HG03135 (cell line): ENCODE measurements at regions not wholly inside any gene's neighbourhood (a gene's known extent, or its start where the extent isn't known, plus 50 kb on each side); places are given as distances from the start of the nearest gene placed in this dataset.
"Not testable (repeated sequence)": the region's sequence is repeated elsewhere in the genome, so short reads cannot be mapped to it uniquely, and the experiment has no call there.

ENCODE experiments used
- ATAC-seq: cut with Tn5 transposase; IDR thresholded peaks from one replicate; pipeline ENCODE4 v1.9.1; 2021; ENCODE audit warnings: mild to moderate bottlenecking, moderate library complexity; ENCODE audit not compliant: unreplicated experiment

DNA sequence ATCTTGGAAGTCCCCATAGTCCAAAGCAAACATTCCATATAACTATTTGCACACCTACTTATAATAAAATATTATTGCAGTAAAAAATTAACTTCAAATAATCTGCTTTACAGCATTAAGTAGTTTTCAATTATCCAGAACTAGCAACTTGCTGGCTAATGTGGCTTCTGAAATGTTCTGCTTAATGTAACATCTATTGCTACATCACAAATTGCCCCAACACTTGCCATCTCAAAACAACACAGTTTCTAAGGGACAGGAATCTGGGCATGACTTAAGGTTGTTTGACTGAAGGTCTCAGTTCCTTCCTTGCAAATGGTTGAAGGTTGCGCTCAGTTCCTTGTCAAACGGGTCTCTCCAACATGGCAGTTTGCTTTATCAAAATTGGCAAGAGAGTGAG lies 378.5 kb upstream of the SEMA3C start:
- ATAC-seq = no peak

DNA sequence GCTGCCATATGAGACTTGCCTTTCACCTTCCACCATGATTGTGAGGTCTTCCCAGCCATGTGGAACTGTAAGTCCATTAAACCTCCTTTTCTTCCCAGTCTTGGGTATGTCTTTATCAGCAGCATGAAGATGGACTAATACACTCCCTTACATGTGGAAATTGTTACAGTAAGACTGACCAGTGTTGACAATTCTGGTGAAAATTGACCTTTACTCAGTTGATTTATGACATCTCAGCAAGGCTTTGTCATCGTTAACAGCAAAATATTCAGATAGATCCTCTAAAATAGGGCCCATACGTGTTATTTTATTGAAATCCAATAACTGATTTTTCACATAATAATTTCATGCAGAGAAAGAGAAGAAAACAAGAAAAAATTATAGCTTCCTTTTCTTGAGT lies 377.9 kb upstream of the SEMA3C start:
- ATAC-seq = no peak

DNA sequence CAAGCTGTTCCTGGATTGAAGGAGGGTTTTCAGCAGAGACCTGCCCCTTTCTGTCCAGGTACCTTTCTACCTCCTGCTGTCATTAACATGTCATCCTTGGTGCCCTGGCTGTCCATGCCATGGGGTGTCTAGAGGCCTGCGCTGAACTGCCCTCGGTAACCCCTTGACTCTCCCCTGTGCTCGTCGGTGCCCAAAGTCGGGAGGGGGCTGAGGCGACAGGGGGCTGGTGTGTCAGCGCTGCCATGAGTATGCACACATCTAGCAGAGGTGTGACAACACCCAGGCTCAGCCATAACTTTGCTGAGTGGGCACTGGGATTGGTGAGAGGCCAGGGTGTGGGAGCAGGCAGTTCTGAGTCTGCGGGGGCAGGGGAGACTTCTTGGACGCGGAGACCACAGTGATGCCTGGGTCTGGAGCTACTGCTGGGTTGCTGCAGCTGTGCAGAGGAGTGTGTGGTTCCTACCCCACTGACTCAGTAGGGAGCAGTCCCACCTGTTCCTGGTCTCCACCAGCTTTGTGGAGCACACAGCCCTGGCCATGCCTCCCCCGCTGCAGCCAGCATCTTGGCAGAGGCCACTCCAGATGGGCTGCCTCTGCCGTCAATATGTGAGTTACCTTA lies 376.2 kb upstream of the SEMA3C start:
- no peak for ATAC-seq

DNA sequence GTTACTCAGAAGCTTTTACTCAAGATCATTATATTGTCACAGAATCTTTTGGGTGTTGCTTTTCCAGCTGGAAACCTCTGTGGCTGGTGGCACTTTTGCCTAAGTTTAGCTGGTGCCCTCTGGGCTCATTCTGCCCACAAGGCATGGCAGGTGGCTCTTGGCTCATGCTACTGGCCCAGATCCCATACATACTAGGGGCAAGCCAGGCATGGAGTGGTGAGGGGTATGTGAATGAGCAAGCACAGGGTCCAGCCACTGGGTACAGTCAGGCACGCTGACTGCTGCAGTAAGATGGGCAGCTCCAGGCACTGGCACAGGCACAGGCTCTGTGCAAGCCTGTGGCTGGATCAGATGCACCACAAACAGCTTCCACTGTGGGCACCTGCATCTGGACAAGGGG lies 375.0 kb upstream of the SEMA3C start:
- no peak for ATAC-seq

DNA sequence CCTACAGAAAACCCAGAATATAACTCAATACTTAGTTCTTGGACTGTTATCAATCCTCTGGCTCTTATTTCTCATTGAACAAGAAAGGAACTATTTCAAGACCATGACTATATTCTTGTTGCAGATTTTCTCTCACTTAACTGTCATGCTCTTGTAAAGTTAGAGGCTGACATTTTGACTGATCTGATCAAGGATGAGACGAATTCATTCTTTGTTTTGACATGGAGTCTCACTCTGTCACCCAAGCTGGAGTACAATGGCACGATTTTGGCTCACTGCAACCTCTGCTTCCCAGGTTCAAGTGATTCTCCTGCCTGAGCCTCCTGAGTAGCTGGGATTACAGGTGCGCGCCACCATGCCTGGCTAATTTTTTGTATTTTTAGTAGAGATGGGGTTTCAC lies 367.9 kb upstream of the SEMA3C start:
- not testable (repeated sequence) for ATAC-seq

DNA sequence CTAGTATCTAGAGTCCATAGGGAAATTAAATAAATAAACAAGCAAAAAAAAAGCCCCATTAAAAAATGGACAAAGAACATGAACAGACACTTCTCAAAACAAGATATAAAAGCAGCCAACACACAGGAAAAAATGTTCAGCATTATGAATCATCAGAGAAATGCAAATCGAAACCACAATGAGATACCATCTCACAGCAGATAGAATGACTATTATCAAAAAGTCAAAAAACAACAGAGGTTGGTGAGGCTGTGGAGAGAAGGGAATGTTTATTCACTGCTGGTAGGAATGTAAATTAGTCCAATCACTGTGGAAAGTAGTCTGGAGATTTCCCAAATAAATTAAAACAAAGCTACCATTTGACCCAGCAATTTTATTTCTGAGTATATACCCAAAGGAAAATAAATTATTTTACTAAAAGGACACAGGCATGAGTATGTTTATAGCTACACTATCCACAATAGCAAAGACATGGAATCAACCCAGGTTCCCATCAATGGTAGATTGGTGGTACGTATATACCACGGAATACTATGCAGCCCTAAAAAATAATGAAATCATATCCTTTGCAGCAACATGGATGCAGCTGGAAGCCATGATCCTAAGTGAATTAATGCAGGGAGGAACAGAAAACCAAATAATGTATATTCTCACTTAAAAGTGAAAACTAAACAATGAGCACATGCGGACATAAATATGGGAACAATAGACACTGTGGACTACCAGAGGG lies 366.5 kb upstream of the SEMA3C start:
- no peak for ATAC-seq

DNA sequence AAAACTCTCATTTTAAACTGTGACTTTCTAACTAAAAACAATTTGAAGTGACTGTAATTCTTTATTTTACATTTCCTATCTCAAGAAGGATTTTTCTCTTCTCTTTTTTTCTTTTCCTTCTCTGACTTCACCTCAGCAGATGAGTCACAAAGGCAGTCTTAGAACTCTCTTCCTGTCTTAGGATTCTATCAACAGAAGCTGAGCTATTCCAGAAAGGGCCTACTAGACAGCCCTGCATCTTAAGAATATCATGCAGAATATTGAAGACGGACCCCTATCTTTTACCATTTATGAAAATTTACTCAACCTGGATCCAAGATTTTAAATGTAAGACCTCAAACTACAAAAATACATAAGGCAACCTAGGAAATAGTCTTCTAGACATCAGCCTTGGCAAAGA lies 365.7 kb upstream of the SEMA3C start:
- no peak for ATAC-seq

DNA sequence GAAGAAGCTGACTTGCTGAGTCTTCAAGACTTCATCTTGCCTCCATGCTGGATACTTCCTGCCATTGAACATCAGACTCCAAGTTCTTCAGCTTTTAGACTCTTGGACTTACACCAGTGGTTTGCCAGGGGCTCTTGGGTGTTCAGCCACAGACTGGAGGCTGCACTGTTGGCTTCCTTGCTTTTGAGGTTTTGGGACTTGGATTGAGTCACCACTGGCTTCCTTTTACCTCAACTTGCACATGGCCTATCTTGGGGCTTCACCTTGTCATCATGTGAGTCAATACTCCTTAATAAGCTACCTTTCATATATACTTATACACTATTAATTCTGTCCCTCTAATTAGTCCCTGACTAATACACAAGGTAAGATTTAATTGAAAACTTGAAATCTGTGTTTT lies 361.7 kb upstream of the SEMA3C start:
- no peak for ATAC-seq

DNA sequence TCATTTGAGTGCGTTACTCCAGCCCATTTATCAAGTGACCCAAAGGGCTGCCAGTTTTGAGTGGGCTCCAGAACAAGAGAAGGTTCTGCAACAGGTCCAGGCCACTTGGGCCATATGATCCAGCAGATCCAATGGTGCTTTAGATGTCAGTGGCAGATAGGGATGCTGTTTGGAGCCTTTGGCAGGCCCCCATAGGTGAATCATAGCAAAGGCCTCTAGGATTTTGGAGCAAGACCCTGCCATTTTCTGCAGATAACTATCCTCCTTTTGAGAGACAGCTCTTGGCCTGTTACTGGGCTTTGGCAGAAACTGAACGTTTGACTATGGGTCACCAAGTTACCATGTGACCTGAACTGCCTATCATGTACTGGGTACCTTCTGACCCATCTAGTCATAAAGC lies 358.8 kb upstream of the SEMA3C start:
- ATAC-seq = no peak

DNA sequence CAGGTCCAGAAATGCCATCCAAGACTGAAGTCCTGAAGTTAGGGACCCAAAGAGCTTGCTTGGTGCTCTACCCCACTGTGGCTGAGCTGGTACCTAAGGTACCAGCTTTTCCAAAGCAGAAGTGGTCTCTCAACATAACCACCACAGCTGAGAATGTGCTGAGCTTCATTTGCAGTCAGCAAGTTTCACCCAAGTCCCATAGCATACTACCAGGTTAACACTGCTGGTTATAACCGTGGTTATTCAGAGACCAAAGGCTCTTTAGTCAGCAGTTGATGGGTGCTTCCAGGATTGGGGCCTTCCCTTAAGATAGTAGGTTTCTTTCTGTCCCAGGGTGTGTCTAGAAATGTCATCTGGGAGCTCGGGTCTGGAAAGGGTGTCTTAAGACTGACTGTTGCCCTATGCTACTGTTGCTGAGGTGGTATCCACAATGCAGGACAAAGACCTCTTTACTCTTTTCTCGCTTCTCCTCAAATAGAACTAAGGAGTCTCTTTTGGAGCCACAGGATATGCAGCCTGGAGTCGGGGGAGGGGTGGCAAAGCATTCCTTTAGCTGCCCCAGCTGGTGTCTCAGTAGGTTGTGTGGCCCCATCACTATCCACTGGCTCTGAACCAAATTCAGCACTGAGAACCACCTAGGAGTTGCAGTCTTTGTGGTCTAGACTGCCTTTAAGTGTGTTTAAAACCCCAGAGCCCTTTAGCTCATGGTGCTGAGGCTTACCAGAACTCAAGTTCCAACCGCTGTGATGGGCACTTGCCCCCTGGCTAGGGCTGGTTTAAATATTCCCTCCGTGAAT lies 354.9 kb upstream of the SEMA3C start:
- no peak for ATAC-seq

DNA sequence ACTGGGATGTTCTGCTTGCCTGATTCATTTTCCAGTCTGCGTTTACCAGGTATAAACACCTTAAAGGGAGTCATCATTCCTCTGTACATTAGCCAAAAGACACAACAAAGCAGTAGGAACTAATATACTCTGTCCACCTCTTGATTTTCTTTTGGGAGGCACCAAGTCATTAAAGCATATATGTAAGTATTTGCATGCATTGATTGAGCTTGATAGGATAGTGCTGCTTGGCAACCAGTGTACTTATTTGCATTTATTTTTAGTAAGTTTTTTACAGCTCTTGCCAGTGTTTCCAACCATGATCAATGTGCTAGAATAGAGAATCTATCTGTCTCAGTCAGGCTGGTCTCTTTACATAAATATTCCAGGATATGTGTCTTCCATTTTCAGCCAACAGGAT lies 353.3 kb upstream of the SEMA3C start:
- ATAC-seq = no peak

DNA sequence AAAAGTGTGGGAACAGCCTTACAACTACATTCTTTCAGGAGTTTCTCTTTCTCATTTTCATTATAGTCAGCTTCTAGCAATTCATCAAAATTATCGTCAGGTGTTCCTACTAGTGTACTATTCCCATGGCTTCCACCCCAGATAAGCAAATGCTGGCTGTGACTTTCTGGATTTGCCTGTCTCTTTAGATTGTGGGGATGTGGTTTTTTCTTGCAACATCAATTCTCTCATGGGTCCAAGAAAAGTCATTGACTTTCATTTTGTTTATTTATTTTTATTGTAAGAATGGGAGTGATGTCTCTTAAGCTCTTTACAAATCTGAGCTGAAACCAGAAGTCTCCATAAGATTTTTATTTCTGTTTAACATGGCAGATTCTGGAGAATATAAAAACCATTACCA lies 349.7 kb upstream of the SEMA3C start:
- ATAC-seq = no peak

DNA sequence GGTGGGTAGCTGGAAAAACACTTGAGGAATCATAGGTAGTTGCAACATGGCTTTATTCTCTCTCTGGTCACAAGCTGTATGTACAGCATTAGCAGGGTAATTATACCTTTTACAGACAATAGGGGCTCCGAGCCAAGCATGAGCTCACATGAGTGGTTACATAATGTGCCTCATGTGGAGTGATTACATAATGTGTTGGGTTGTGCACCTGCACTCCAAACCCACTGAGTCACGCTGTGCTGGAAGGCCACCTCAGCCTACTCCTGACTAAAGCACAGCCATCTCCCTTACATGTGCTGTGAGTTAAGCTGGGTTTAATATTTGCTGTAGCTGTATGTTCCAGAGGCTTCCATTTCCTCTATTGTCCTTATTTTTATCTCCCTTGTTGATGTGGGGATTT lies 348.7 kb upstream of the SEMA3C start:
- ATAC-seq = no peak

DNA sequence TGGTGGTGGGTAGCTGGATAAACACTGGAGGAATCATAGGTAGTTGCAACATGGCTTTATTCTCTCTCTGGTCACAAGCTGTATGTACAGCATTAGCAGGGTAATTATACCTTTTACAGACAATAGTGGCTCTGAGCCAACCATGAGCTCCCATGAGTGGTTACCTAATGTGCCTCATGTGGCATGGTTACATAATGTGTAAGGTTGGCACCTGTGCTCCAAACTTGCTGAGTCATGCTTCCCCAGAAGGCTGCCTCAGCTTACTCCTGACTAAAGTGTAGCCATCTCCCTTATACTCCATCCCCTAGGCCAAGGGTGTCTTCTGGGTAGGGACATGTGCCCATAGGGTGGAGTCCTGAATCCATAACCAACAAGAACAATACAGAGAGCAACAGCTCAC lies 345.3 kb upstream of the SEMA3C start:
- no peak for ATAC-seq

DNA sequence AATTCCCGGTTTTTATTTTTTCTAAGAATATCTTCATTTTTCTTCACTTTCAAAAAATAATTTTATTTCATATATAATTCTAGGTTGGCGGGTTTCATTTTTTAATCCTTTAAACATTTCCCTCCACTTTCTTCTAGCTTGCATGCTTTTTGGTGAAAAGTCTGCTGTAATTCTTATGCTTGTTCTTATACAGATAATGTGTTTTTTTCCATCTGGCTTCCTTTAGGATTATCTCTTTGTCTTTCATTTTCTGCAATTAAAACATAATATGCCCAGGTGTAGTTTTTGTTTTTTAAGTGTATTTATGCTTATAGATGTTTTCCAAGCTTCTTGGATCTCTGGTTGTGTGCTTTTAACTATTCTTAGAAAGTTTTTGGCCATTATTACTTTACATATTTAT lies 341.3 kb upstream of the SEMA3C start:
- no peak for ATAC-seq

DNA sequence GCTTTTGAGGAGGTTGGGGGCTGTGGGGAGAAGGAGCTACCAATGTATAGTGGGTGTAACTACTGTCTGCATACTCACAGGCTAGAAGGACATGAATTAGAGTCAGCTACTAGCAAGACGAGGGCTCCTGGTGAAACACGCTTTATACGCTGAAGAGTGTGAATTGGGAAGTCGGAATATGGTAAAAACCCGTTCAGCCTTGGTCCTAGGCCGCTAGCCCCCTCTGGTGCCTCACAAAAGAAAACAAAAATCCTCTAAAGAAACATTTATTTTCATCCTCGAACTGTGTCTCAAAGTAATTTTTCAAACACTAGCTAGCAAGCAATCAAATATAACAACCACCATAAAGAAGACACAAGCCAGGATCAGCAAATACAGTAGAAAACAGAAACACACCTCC lies 338.1 kb upstream of the SEMA3C start:
- no peak for ATAC-seq

DNA sequence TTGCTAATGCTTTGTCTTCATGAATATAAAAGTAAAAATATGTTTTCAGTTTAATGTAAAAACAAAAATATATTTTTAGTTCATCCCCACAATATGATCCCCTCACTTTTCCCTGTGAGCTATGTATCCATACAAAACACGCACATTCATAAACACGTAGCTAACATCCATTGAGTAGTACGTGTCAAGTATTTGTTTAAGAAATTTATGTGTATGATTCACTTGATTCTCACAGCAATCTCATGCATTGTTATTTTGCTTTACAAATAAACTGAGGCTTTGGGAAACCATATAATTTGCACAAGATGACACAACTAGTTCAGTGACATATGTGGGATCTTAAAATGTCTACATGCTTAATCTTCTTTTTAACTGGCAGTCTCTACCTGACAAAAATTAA lies 329.6 kb upstream of the SEMA3C start:
- ATAC-seq = no peak

DNA sequence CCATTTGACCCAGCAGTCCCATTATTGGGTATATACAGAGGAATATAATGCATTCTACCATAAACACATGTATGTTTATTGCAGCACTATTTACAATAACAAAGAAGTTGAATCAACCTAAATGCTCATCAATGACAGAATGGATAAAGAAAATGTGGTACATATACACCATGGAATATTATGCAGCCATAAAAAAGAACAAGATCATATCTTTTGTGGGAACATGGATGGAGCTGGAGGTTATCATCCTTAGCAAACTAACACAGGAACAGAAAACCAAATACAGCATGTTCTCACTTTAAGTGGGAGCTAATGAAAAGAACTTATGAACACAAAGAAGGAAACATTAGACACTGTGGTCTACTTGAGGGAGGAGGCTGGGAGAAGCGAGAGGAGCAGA lies 328.5 kb upstream of the SEMA3C start:
- not testable (repeated sequence) for ATAC-seq

DNA sequence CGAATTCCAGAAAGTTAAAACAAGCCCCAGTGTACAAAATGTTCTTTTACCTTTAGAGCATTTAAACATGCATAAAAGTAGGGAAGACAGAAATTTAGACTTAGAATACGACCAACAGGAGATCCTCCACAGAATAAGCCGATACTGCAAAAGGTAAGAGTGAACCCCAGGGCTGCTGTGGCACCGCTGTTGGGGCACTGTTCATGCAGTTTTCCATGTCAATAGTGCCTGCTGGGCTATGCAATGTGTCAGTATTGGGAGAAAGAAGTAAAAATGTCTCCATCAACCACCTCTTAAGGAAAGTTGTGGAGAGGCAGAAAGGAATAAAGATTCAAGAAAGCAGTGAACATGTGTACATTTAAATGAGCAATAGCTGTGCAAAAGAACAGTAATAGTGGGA lies 326.5 kb upstream of the SEMA3C start:
- ATAC-seq = no peak

DNA sequence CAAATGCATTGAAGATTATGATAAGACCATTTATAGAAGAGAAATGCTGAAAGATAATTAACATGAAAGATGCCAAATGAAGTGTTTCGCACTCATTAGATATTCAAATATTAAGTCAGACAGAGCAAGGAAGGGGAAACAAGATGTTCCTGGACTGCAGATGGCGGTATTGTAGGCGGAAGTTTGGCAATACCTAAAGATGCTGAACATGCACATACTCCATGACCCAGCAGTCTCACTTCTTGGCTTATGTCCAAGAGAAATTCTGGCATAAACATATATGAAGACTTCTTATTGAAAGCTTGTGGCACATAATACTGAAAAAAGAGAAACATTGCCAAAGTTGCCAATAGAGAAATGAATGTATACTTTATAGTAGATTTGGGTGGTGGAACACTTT lies 325.4 kb upstream of the SEMA3C start:
- ATAC-seq = no peak

DNA sequence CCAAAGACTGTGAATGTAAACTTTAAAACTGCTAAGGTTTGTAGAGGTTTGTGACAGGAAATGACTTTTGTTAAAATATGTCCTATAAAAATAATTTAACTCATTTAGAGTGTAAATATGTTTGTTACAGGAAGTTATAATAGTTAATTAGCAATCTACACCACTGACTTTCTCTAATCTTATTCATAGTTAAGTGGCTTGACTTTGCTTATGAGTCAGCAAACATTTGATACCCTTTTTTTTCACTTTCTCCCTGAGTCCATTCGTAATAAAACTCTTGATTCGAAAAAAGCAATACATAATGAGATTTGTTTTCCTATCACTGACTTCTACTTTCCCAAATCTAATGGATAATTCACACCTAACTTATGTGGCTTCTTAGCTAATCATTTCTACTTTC lies 317.7 kb upstream of the SEMA3C start:
- no peak for ATAC-seq

DNA sequence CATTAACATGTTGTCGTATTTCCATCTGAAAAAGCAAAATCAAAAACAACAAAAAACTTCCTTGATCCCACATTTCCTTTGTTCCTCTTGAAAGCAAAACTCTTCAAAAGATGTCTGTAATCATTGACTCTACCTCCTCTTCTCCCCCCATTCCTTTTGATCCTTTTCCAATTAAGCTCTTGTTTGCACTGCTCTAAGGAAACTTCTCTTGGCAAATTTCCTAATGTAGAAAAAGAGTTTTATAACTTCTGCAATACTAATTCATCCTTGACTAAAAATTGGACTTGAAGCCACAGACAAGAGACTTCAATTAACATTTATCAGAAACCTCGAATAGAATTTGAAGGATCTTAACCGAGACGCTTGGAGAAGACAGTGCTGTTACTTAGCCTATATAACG lies 317.1 kb upstream of the SEMA3C start:
- no peak for ATAC-seq
